IPS-18c (cell line): ENCODE measurements at regions not wholly inside any gene's neighbourhood (a gene's known extent, or its start where the extent isn't known, plus 50 kb on each side); places are given as distances from the start of the nearest gene placed in this dataset.

Experiments
- H3K4me3 ChIP-seq: 2 replicates; pipeline ENCODE4 v1.7.0; 2013; ENCODE audit warnings: low read depth, mild to moderate bottlenecking, low read length, moderate library complexity; ENCODE audit not compliant: insufficient read depth
- H3K9me3 ChIP-seq: one replicate; pipeline ENCODE4 v1.6.1; 2013; ENCODE audit warnings: mild to moderate bottlenecking, low read length, moderate library complexity; ENCODE audit not compliant: control insufficient read depth, insufficient read depth

DNA sequence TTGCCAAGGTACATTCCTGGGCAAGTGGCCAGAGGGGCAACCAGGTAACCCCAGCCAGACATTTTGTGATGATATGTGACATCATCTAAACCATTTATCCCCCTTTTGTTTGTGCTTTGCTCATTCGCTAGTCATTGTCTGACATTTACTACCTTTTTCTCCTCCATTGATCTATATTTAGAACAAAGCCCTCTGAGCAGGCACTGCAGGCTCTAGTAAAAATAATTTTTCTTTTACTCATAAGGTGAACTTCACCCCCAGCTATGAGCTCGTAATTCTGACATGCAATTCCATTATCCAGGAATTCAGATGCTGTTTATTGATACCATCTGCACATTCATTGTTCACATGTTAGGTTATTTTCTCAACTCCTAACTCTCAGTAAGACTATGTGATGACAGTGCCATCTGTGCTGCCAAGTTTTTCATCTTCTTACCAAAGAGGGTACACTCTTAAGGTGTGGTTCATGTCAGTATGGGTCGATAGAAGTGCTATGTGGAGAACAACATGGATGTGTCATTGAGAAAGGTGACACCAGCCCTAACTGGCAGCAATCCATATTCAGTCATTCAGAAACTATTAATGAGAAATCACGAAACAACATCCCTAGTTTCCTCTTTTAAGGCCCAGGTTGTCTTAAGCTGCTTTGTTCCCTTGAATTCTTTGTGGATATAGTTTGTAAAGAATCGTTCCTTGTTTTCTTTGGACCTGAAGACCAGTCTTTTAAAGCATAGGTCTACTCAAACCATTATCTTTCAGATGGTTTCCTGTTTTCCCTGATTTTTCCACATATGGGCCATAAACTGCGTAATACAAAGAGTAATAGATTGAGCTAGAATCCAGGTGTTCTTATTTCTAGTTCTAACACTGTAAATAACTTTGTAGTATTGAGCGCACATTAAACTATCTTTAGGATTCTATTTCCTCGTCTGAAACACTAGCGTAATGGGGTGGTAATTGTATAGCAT is 978.1 kb upstream of the CDH2 start:
- Histone ChIP-seq H3K9me3 (no peaks in the 10 kb centered on the region), H3K4me3 (no peak overlapping the region)

DNA sequence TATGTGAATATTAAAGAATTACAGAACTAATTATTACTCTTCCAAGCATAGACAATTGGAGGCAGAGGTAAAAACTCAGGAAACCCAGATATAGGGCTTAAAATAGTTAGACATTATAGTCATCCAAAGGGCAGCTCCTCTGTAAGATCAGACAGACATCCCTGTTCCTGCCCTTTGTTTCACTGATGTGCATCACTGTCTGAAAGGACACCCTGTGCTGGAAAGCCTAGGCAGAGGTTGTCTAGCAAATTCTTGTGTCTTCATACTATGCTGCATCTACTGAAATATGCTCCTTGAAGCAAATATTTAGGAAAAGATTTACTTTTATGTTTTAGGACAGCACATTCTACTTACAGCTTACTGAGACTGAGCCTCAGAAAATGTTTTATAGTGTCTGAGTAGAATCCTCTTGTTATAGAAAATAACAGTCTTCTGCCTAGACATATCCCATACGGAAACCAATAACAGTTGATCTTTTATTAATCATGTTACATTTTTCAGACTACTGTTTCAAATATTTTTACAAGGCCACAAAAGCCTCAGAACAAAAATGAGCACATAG is 977.3 kb upstream of the CDH2 start:
- no peaks in the 10 kb centered on the region for H3K9me3 ChIP-seq
- H3K4me3 ChIP-seq, result no peak overlapping the region

DNA sequence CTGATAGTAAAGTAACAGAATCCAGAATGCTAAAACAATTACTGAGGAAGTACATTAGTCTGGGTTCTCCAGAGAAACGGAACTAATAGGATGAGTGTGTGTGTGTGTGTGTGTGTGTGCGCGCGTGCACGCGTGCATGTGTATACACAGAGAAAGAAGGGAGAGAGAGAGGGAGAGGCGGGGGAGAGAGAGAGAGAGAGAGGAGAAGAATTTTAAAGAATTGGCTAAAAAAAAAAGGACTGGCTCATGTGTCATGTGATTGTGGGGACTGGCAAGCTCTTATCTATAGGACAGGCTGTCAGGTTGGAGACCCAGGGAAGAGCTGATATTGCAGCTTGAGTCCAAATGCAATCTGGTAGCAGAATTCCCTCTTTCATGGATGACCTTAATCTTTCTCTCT is 976.2 kb upstream of the CDH2 start:
- Histone ChIP-seq H3K4me3 (no peak overlapping the region), H3K9me3 (no peaks in the 10 kb centered on the region)

DNA sequence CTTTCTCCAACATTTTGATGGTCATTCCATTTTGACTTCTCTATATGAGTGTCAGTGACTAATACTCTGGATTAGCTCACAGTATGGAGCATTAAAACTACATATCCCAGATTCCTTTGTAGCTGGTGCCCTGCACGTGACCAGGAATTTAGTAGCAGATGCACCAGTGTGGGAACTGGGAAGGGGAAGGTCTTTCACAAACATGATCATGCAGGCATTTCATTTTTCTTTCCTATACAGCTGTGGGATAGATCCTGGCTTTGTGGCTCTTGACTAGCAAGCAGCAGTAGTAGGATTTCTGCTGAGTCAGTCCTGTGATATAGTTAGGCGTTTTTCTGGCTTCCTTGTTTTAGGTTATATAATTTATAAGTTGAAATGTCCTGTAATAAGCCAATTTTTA is 971.0 kb upstream of the CDH2 start:
- H3K9me3 ChIP-seq, result no peaks in the 10 kb centered on the region
- no peak overlapping the region for H3K4me3 ChIP-seq

DNA sequence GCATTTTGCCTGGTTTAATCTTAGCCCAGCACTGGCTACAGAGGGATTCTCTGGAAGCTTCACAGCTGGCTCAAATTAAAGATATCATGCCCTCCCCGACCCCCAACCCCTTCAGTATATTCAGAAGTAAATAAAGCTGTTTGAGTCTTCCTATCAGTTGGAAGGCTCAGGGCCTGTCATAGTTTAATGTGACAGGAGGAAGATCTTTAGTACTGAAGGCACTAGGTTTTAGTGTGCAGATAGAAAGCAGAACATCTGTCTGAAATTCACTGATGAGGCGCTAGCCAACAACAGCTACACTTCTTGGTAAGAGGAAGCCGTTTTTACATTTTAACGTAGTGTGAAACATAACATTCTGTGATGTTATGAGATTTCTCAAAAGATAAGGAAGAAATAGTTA is 969.1 kb upstream of the CDH2 start:
- Histone ChIP-seq H3K9me3 (no peaks in the 10 kb centered on the region), H3K4me3 (no peak overlapping the region)

DNA sequence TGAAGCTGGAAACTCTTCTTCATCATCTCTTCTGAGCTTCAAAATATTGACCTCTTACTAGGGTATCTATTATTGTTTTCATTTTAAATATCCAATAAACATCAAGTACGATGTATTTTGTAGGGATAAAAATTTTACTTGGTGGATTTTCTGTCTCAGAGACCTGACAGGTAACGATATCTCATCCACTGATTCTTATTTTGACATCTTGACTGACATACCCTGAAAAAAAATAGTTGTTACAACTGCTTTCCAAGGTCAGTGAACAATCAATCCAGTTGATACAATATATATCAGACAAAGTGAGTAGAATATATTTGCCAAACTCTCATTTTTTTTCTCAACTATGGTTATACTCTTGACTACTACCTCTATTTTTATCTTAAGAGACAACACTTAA is 963.7 kb upstream of the CDH2 start:
- Histone ChIP-seq H3K4me3 (no peak overlapping the region), H3K9me3 (no peaks in the 10 kb centered on the region)

DNA sequence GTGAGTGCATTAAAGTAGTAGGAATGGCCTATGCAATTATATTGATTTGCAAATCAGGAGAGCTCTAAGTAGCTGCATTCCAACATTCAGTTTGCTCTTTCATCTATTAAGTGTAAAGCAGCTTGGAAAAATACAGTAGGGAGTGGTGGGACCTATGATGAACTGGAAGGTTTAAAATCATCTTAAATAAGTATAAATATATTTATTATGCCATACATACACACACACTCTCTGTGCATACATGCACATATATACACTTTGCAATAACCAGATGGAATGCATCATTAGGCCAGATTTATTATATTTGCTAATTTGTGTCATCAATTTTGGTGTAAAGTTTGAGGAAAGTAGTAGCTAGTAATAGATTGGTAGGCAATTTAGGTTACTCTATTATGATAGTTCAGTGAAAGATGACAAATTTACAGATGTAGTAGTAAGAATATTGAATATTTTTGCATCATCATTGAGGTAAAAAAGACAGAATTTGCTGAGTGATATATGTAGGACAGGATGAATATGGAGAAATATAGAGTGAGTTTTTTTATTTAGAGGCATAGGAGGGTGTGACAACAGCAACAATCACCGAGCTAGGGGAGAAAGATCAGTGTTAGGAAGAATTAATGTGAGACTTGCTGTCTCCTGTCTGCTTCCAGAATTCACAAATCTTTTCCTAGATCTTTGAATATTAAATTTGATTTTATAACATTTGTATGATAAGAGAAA is 961.0 kb upstream of the CDH2 start:
- H3K9me3 ChIP-seq, result no peaks in the 10 kb centered on the region
- H3K4me3 ChIP-seq, result no peak overlapping the region

DNA sequence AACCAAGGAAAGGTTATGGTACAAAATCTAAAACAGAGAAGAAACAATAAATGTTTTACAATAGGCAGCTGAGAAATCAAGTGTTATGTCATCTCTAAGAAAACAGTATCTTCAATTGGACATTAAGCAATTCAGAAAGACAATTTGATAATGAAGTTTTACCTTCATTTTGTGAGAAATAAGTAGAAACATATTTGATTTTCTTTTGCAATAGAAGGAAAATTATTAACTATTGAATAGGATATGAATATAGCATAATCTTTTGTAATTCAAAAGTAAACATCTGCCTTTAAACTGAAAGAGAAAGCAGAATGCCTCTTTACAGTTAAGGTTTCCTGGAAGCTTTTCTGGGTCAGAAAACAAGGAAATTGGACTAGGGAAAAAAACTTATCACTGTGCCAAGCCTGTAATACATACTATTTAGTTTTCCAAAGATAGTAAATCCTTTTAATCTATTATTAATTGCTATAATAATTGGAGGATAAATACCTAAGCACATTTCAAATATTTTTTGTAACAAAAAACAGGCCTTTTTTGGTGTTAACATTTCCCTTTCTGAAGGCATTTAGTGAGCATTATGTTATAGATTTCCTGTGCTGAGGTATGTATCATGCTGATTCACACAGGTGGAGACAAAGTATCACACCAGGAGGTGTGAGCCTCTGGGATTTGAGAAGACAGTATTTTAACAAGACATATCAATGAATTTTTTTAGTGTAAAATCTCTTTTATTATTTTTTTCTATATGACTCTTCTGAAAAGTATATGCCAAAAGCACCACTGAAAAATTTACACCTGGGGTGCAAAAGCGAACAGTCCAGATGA is 947.0 kb upstream of the CDH2 start:
- Histone ChIP-seq H3K4me3 (no peak overlapping the region), H3K9me3 (no peaks in the 10 kb centered on the region)

DNA sequence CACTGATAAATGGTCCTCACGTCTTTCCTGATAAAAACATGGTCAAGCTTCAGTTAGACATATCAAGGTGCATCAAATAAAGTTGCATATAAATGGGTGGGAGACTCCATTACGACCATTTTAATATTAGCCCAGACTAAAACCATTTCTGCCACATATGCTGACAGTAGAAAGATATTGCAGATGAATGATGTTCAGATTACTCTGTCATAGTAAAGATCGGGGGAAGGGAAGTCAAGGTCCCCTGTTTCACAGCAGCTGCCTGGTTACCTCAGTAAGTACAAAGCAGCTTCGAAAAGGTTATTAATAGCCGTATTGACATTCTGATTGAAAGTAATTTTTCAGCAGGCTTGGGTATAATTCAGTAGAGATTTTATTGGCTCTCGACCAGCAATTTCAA is 927.7 kb upstream of the CDH2 start:
- no peak overlapping the region for H3K4me3 ChIP-seq
- no peaks in the 10 kb centered on the region for H3K9me3 ChIP-seq

DNA sequence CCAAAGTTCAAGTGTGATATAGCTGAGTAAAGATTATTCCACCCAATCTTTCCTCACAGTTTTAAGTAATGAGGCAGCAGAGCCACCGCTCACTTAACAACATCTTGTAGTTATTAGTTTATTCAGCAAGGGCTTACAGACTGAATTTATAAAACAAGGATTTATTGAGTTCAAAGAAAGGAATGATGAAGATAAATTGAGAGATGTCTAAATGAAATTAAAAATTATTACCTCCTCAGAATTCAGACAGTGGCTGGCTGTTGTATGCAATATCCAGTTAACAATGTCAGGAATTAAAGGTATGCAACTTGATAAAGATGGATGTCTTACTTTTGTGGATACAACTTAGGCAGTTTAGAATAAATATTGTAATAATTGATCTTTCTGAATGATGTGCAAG is 927.3 kb upstream of the CDH2 start:
- no peak overlapping the region for H3K4me3 ChIP-seq
- H3K9me3 ChIP-seq, result no peaks in the 10 kb centered on the region

DNA sequence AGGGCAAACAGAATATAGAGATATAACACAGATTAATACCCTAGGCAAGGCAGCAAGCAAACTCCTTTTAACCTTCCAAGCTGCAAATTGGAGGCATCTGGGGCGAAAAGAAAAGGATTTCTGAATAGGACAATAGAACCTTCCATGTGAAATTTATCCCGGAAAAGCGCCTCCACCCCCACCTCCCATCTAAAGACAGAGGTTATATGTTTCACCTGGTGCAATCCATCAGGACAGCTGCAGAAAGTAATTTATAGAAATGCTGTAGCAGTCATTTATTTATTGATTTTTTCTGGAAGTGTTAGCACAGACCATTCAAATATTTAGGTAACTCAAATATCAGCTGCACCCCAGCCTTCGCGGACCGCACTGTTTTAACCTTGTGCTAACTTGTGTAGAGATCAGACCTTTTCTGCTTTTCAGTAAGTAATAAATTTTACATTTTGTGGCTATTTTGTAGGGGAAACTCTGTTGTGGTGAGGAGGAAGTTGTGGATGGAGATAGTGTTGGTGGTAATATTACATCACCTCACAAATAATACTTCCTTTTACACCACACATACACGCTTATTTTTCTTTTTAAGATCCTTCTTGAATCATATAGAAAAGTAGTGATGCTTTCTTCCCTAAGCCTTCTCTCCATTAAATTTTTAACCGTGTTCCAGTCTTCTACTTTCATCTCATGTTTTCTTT is 919.3 kb upstream of the CDH2 start:
- H3K4me3 ChIP-seq, result no peak overlapping the region

DNA sequence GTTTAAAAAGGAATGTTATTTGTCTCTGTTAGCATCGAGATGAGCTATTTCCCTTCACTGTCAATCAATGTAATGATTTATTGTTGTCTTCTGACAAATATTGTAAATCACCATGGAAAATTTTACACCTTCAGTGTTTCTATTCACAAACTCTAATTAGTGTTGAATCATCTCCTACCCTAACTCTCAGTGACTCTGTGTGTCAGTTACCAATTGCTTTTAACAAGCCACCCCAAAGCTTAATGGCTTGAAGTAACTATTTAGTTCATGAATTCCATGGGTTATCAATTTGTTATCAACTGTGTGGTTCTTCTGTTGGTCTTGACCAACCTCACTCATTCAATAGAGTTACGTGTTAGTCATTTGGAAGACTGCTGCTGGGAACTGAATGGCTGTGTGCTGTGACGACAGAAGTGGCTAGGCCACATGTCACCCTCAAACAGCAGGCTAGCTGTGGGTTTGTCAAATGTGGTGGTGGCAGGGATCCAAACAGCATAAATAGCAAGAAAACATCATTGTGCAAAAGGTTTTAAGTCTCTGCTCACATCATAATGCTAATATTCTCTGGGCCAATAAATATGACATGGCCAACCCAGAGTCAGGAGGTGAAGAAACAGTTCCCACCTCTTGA is 910.8 kb upstream of the CDH2 start:
- no peaks in the 10 kb centered on the region for H3K9me3 ChIP-seq
- H3K4me3 ChIP-seq, result no peak overlapping the region

More for the DNA sequence above, 919.3 kb upstream of the CDH2 start:
- no peaks in the 10 kb centered on the region for H3K9me3 ChIP-seq

DNA sequence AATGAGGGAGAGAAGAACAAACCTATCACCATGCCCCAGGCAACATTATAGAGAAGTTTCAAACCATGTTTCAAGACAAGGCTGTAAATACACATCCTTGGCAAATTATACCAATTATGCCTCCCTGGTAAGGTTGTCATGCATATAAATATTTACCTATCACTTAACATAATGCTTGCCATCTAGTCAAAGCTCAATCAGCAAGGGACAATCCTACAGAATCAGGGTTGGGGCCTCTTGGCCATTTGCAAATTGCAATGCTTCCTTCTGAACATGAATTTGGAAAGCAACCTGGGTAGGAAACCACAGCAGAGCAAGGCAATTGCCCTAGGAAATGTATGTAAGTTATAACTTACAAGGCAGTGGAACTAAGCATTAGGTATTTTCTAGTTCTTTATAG is 907.2 kb upstream of the CDH2 start:
- no peaks in the 10 kb centered on the region for H3K9me3 ChIP-seq
- H3K4me3 ChIP-seq, result no peak overlapping the region

DNA sequence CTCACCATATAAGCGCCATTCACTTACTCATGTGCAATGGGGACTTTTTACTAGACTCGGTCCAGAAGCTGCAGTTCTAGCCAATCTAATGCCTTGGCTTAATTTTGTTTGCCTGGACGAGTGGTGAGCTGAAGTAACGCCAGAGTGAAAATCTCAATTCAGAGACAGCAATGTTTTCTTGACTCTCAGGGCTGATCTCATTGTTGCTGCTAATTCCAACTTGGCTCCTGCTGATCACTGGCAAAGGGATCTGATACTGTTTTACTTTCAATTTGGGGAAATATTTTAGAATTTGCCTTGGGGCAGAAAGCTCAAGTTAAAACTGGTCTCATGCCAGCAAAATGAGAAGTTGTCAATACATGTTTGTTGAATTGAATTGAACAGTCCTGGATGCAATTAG is 906.6 kb upstream of the CDH2 start:
- Histone ChIP-seq H3K9me3 (no peaks in the 10 kb centered on the region), H3K4me3 (no peak overlapping the region)

DNA sequence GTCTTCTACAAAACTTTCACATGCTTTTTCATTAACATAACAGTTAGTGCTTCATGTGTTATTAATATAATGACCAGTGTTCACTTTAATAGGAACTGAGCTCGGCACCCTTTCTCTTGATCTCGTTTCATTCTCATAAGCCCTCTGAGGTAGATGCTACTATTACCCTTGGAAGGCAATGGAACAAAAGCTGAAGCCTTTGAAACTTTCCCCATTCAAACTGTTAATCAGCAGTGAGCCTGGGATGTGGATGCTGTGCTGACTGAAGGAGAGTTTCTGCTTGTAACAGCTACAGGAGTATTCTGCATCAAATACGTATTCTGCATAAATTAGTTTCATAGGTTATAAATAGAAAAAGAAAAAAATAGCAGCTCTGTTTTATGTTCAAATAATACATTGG is 904.0 kb upstream of the CDH2 start:
- H3K4me3 ChIP-seq, result no peak overlapping the region
- H3K9me3 ChIP-seq, result no peaks in the 10 kb centered on the region

DNA sequence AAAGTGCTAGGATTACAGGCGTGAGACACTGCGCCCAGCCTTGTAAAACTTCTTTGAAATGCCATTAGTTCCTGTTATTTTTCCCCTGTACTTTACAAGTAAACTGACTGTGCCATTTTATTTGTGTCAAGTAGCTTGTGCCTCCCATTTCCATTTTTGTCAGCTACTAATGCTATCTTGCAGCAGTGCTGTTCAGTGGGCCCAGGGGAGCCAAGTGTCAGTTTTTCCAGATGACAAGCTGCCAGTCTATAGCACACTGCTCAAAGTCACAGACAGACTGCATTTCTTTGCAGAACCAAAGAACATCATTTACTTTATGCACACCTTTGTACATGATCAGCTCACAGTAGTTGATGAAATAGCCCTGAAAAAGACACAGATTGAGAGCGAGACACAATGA is 901.3 kb upstream of the CDH2 start:
- H3K9me3 ChIP-seq, result no peaks in the 10 kb centered on the region
- no peak overlapping the region for H3K4me3 ChIP-seq
